ENCODE measurements at regions not wholly inside any gene's neighbourhood (a gene's known extent, or its start where the extent isn't known, plus 50 kb on each side); places are given as distances from the start of the nearest gene placed in this dataset.

DNA sequence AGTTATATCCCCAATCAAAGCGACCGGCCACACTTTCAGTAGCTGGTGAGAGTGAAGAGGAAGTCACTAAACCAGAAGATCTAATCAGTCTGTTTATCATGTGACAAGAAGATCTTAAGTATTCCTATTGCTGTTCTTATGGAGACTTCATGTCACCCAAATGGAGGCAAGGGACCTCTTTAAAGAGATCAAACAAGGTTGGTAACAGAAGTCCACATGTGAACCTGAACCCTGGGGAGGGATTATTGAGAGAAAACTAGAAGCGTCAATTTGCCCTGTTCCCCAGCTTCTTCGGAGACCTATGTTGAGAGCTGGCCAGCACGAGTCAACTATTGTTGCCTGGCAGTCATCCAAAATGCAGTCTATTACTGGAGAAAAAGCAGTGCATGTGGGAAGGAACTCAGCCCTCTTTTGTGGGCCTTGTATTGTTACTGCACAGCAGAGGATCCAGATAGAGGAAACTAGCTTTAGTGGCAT is 76.9 kb upstream of the CTSC start (continued):
- TF ChIP-seq GABPA (tag; conservative IDR thresholded peaks at IDR 0.05; ENCODE audit: low read depth) (peak; percentile 38; the same call in 1 of the 2 replicates), SPI1 (IDR thresholded peaks at IDR 0.05; ENCODE audit: borderline replicate concordance, low read depth, low read length) (peak; percentile 72)

GRCh38 chr11:88411265-88411664 is 73.7 kb upstream of the CTSC start:
- H3K9ac ChIP-seq (ENCODE audit: insufficient read depth in 1 of 2, low read depth in 2 of 2, low read length in 2 of 2), result no peak overlapping the region
- ChIA-PET POLR2A (no interaction called here), CTCF (ENCODE audit: low intra/inter-chr PET ratio) (no interaction called here)
- no peak for TF ChIP-seq ZNF347 (CRISPR knock-in tag; IDR thresholded peaks at IDR 0.05; ENCODE audit: low read depth)
- no peak for TF ChIP-seq PRDM10 (IDR thresholded peaks at IDR 0.05; ENCODE audit: partially characterized antibody)
- TF ChIP-seq NUFIP1 (IDR thresholded peaks at IDR 0.05; ENCODE audit: partially characterized antibody), result no peak
- no TSS peak for BruUV-seq (replicated peaks)
- ATAC-seq, result no peak
- H3K36me3 ChIP-seq (ENCODE audit: control insufficient read depth, insufficient read depth, low read length), result no peaks in the 10 kb centered on the region
- no peaks in the 10 kb centered on the region for H3K9me1 ChIP-seq (ENCODE audit: control insufficient read depth, insufficient read depth, low read length)
- intact Hi-C loops (cut with micrococcal nuclease), result no loop called here
- H3K4me1 ChIP-seq (replicated peaks in 1 of 2; ENCODE audit: control insufficient read depth in 2 of 2, insufficient read depth in 2 of 2, low read length in 2 of 2), result peaks cover 0 to 15% of the 10 kb centered on the region in 2 experiments; a peak in 3 of 5 replicates
- no peak overlapping the region for H3K27ac ChIP-seq (ENCODE audit: extremely low read depth, low read depth, low read length)
- H4K20me1 ChIP-seq (replicated peaks; ENCODE audit: control insufficient read depth, insufficient read depth, low read length), result no peaks in the 10 kb centered on the region
- H3K79me2 ChIP-seq (ENCODE audit: control insufficient read depth, insufficient read depth, low read length), result no peaks in the 10 kb centered on the region
- no peaks in the 10 kb centered on the region for H3K9me3 ChIP-seq (replicated peaks; ENCODE audit: control insufficient read depth, insufficient read depth, low read depth, low read length)
- in situ Hi-C loops (cut with MboI), result no loop called here
- H3K27me3 ChIP-seq (ENCODE audit: control insufficient read depth in 2 of 2, insufficient read depth in 2 of 2, low read length in 2 of 2), result no peaks in the 10 kb centered on the region
- no peak for FAIRE-seq
- no peak overlapping the region for H3K4me3 ChIP-seq
- no peak for DNase-seq (ENCODE audit: extremely low read depth in 1 of 4, low spot score in 3 of 4)
- H3K4me2 ChIP-seq (ENCODE audit: insufficient read depth, low read length), result no peak overlapping the region
- no peak overlapping the region for H2AFZ ChIP-seq (ENCODE audit: low read depth, low read length)
